CD4-positive, alpha-beta T cell (primary cell): ENCODE measurements at regions not wholly inside any gene's neighbourhood (a gene's known extent, or its start where the extent isn't known, plus 50 kb on each side); places are given as distances from the start of the nearest gene placed in this dataset.

Experiments used
- ATAC-seq: fragments of 200-7000 bp; cut with Tn5 transposase; one replicate; pipeline ENCODE4 v1.10.0; 2022; ENCODE audit warnings: mild to moderate bottlenecking; ENCODE audit not compliant: poor library complexity
- CTCF ChIA-PET: fragments of 350-600 bp; sonication (Branson Sonifier 250); formaldehyde crosslinking; loops from one replicate; lab custom pipeline; 2021; ENCODE audit warnings: antibody characterized with exemption, inconsistent platforms; lab: Charles Lee
- POLR2A ChIA-PET: fragments of 350-600 bp; sonication (Branson Sonifier 250); formaldehyde crosslinking; loops from one replicate; lab custom pipeline; 2021; ENCODE audit warnings: antibody characterized with exemption, inconsistent platforms; lab: Charles Lee
- DNase-seq, 14 experiments: peaks; one replicate each; pipeline ENCODE4 v3.0.0-alpha.2; 2013 to 2020; ENCODE audit warnings: mixed read lengths in 2 of 14
- H3K27ac ChIP-seq, 2 donors: one replicate each; pipeline versions ENCODE4 v1.5.1 to v1.7.0; 2013; ENCODE audit warnings: low read length in 2 of 2, low read depth in 1 of 2, mild to moderate bottlenecking in 1 of 2
- H3K27me3 ChIP-seq, 2 experiments: 1 replicate in 1 of 2; 2 replicates in 1 of 2; pipeline versions ENCODE4 v1.6.1 to v1.7.0; 2013; ENCODE audit warnings: low read length in 2 of 2, control low read depth in 1 of 2, mild to moderate bottlenecking in 1 of 2, moderate library complexity in 1 of 2; ENCODE audit not compliant: insufficient read depth in 2 of 2, control insufficient read depth in 1 of 2
- H3K36me3 ChIP-seq: one replicate; pipeline ENCODE4 v1.6.1; 2013; ENCODE audit warnings: low read length, control low read depth; ENCODE audit not compliant: insufficient read depth
- H3K4me1 ChIP-seq: one replicate; pipeline ENCODE4 v1.6.1; 2013; ENCODE audit warnings: low read length, control low read depth; ENCODE audit not compliant: insufficient read depth
- H3K4me3 ChIP-seq: one replicate; pipeline ENCODE4 v1.5.1; 2013; ENCODE audit warnings: mild to moderate bottlenecking, low read length, moderate library complexity
- H3K9me3 ChIP-seq, 2 experiments: 1 replicate in 1 of 2; 2 replicates in 1 of 2; pipeline versions ENCODE4 v1.6.1 to v1.7.0; 2013; ENCODE audit warnings: low read length in 2 of 2, mild to moderate bottlenecking in 2 of 2, control low read depth in 1 of 2, moderate library complexity in 1 of 2; ENCODE audit not compliant: control insufficient read depth in 1 of 2, insufficient read depth in 1 of 2
- H3K27ac Mint-ChIP-seq: one replicate; pipeline ENCODE4 v1.8.0; 2020; ENCODE audit warnings: mixed read lengths
- H3K27me3 Mint-ChIP-seq: one replicate; pipeline ENCODE4 v1.8.0; 2021; ENCODE audit warnings: mixed read lengths
- H3K36me3 Mint-ChIP-seq: one replicate; pipeline ENCODE4 v1.8.0; 2021; ENCODE audit warnings: low read depth, mixed read lengths
- H3K4me1 Mint-ChIP-seq: one replicate; pipeline ENCODE4 v1.8.0; 2021; ENCODE audit warnings: low read depth, mixed read lengths
- H3K4me3 Mint-ChIP-seq: one replicate; pipeline ENCODE4 v1.8.0; 2020; ENCODE audit warnings: mild to moderate bottlenecking, mixed read lengths
- H3K9me3 Mint-ChIP-seq: one replicate; pipeline ENCODE4 v1.8.0; 2020; ENCODE audit warnings: mixed read lengths
- CTCF ChIP-seq: fragments of 200-600 bp; IDR thresholded peaks from one replicate; pipeline ENCODE4 v1.8.0; 2022; ENCODE audit warnings: antibody characterized with exemption, mild to moderate bottlenecking
- intact Hi-C, 2 experiments: fragments of 100-400 bp; cut with DNase I in 1 of 2; cut with micrococcal nuclease in 1 of 2; formaldehyde crosslinking; loops; one replicate each; pipeline versions ENCODE4 v1.15.1 to v1.9.0; 2023 to 2025; cut with DNase I, micrococcal nuclease

- DNase-seq (no peak), ATAC-seq (no peak)
- H3K4me3 ChIP-seq = no peak overlapping the region
- no peaks in the 10 kb centered on the region for H3K9me3 Mint-ChIP-seq
- no peak overlapping the region for H3K27ac Mint-ChIP-seq
- peaks cover 96% of the 10 kb centered on the region for H3K27me3 Mint-ChIP-seq
- H3K36me3 ChIP-seq = no peaks in the 10 kb centered on the region
- no peak overlapping the region for H3K4me3 Mint-ChIP-seq
- no peaks in the 10 kb centered on the region for H3K36me3 Mint-ChIP-seq
- CTCF ChIA-PET = no interaction called here
- H3K27ac ChIP-seq = no peak overlapping the region
- POLR2A ChIA-PET = no interaction called here
- no peaks in the 10 kb centered on the region for H3K4me1 Mint-ChIP-seq
- no peak for TF ChIP-seq CTCF
- intact Hi-C loops = no loop called here
- peaks cover 0 to 16% of the 10 kb centered on the region in 2 experiments for H3K9me3 ChIP-seq
- H3K4me1 ChIP-seq = peaks cover 6% of the 10 kb centered on the region
- H3K27me3 ChIP-seq = peaks cover 69 to 91% of the 10 kb centered on the region in 2 experiments
Measured at GRCh38 chr10:100683004-100683403, 62.4 kb upstream of the PAX2 start.

- H3K4me3 Mint-ChIP-seq = no peak overlapping the region
- Histone ChIP-seq H3K27me3 (peaks cover 64 to 95% of the 10 kb centered on the region in 2 experiments), H3K36me3 (no peaks in the 10 kb centered on the region), H3K4me1 (peaks cover 6% of the 10 kb centered on the region), H3K27ac (no peak overlapping the region), H3K9me3 (peaks cover 0 to 16% of the 10 kb centered on the region in 2 experiments), H3K4me3 (no peak overlapping the region)
- DNase-seq = no peak
- intact Hi-C loops = no loop called here
- no peak overlapping the region for H3K27ac Mint-ChIP-seq
- H3K36me3 Mint-ChIP-seq = no peaks in the 10 kb centered on the region
- no peak for ATAC-seq
- H3K27me3 Mint-ChIP-seq = peaks cover 96% of the 10 kb centered on the region
- TF ChIP-seq CTCF = no peak
- POLR2A ChIA-PET = no interaction called here
- H3K9me3 Mint-ChIP-seq = no peaks in the 10 kb centered on the region
- CTCF ChIA-PET = no interaction called here
- no peaks in the 10 kb centered on the region for H3K4me1 Mint-ChIP-seq
Measured at GRCh38 chr10:100683545-100684300, 61.7 kb upstream of the PAX2 start.

GRCh38 chr10:100684688-100685235 lies 60.6 kb upstream of the PAX2 start:
- Histone ChIP-seq H3K9me3 (peaks cover 0 to 14% of the 10 kb centered on the region in 2 experiments), H3K4me1 (peaks cover 6% of the 10 kb centered on the region), H3K36me3 (no peaks in the 10 kb centered on the region), H3K4me3 (no peak overlapping the region), H3K27me3 (peaks cover 65 to 96% of the 10 kb centered on the region in 2 experiments), H3K27ac (no peak overlapping the region)
- no peak for TF ChIP-seq CTCF
- POLR2A ChIA-PET = no interaction called here
- no peak for ATAC-seq
- Mint-ChIP-seq H3K36me3 (no peaks in the 10 kb centered on the region), H3K9me3 (no peaks in the 10 kb centered on the region), H3K4me3 (no peak overlapping the region), H3K27ac (no peak overlapping the region), H3K27me3 (peaks cover 96% of the 10 kb centered on the region), H3K4me1 (no peaks in the 10 kb centered on the region)
- no peak for DNase-seq
- CTCF ChIA-PET = no interaction called here
- intact Hi-C loops = no loop called here
